NOMO-1 treated with DMSO at 0.1 percent for 48 hours (cell line): ENCODE measurements at regions not wholly inside any gene's neighbourhood (a gene's known extent, or its start where the extent isn't known, plus 50 kb on each side); places are given as distances from the start of the nearest gene placed in this dataset.
"Not testable (repeated sequence)": the region's sequence is repeated elsewhere in the genome, so short reads cannot be mapped to it uniquely, and the experiment has no call there.

ENCODE experiments used
- DNase-seq: peaks from one replicate; lab custom pipeline; 2025; ENCODE audit not compliant: unreplicated experiment; lab: John Stamatoyannopoulos, UW

DNA sequence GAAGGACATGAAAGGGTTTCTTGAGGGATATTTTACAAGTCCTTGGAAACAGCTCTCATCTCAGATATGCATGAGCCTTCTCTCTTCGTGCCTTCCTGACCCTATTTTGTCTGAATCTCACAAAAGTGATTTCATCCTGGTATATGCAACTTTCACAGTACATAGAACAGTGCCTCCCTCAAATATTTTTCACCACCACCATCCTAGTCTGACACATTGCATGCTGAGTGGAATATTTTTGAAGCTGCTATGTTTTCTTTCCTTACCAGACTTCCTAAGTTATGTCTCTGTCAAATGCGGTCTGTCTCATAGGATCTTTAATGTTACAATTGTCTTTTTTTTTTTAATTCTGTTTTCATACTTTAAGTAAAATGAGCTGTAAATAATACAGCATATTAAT lies 673.3 kb upstream of the LRRN3 start:
- no peak for DNase-seq

DNA sequence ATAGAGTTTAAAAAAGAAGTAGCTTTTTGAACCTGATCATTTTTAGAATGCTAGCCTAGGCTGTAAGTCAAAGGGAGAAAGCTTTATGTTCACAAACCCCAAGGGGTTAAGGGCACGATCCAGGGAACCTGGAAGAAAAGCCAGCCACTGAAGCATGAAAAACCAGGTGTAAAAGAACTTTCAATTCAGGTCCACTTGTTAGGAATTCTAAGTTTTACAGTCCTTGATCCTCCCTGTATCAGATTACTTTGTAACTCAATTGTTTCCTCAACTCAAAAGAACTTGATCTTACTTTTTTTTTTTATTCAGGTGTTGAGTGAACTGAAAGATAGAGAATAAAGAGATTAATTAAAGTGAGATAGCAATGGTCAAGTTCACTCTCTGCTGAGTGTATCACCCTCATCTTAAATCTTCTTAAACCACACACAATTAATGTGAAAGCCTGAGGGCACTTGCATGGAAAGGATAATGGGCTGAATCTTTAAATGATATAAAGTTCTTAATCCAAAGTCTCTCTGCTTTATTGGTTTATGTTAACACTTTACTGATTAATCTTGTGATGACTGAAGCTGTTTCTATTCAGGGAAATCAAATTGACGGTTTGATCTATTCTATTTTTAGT lies 672.2 kb upstream of the LRRN3 start:
- no peak for DNase-seq

DNA sequence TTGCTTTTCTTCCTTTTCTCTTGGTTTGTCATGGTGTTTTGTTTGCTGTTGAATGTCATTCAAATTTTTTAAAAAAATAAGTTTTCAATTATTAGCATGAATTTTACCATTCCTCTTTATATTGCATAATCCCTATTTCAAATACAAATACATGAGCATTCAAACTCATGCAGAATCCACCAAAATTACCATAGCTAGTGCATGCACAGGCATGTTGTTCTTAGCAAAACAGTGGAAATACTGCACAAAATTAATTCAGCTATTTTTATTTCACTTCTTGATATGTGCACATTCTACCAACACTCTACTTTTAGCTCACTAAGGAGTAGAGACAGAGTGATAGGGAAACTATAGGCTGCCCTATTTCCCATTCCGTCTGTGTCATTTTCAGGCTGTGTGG lies 670.1 kb upstream of the LRRN3 start:
- DNase-seq = no peak

DNA sequence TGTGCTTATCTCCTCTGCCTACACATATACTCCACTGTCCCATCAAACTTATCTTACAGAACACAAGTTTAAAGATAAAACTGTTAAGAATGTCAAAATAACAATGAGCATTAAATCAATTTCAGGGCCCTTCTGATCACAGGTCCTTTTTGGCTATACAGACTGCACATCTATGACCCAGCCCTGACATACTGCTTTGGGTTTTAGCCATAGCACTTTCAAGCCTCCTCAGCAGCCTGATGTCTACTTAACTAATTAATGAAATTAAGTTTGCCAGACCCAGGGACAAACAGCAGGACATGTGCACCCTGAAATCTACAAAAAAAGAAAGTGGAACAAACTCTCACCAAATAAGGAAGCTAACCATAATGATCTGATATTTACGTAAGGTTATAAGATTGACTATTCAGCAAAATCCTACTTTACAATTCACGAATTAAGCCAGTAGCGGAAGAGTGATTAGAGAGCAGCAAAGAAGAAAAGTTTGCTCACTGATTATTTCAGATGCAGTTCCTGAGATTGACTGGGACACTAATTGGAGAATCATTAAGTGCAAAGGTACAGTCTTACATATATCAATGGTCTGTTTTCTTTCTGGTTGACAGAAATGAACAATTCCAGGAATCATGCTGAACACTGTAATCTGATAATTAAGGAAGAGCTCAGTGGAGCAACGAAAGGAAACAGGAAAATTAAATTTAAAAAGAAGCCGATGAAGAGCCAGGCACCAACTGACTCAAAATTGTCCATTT lies 669.3 kb upstream of the LRRN3 start:
- no peak for DNase-seq

DNA sequence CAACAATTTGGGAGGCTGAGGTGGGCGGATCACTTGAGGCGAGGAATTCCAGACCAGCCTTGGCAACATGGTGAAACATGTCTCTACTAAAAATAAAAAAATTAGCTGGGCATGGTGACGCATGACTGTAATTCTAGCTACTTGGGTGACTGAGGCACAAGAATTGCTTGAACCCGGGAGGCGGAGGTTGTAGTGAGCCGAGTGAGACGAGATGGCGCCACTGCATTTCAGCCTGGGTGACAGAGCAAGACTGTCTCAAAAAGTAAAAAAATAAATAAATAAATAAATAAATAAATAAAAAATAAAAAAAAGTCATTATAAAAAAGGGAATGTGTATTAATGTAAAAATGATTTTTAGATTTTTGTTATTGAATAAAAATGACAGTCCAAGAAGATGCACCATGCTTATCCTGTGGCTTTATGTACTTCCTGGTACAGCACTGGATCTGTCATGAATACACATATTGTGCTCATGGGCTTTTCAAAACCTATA lies 658.8 kb upstream of the LRRN3 start:
- no peak for DNase-seq

DNA sequence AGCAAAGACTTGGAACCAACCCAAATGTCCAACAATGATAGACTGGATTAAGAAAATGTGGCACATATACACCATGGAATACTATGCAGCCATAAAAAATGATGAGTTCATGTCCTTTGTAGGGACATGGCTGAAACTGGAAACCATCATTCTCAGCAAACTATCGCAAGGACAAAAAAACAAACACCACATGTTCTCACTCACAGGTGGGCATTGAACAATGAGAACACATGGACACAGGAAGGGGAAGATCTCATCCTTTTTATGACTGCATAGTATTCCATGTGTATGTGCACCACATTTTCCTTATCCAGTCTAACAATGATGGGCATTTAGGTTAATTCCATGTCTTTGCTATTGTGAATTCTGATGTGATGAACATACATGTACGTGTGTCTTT lies 652.0 kb upstream of the LRRN3 start:
- not testable (repeated sequence) for DNase-seq

DNA sequence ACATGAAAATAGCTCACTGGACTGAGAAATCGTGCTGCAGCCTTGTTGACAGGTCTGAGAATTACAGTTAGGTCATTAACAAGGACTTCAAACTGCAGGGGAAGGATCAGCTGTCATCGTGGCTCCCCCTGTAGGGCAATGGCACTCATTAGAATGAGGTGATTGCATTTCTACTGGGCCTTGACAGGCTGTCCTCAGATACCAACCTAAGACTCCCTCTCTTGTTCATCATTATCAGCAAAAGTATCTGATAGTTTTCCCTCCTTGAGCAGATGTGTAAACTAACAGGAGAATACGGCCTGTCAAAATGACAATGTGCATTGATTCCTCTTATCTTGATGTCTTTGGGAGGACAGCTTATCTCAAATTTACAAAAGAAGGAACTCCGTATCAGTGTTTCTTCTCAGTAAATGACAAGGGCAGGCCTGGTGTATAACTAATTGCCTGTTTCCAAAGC lies 648.5 kb upstream of the LRRN3 start:
- DNase-seq = no peak

DNA sequence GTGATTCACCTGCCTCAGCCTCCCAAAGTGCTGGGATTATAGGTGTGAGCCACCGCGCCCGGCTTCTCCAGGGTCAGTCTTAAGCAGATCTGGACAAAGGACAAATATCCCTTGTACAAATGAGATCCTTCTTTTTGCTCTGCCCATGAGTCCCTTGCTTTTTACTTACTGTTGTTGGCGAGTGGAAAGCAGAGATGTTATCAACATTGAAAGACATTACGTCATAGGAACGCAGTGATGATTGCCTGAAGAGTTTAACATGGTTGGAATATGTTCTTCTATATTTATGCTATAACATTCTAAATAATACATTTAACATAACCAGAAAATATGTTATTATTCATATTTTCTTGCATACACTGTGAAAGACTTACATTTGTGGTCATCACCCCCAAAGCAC lies 644.3 kb upstream of the LRRN3 start:
- no peak for DNase-seq

DNA sequence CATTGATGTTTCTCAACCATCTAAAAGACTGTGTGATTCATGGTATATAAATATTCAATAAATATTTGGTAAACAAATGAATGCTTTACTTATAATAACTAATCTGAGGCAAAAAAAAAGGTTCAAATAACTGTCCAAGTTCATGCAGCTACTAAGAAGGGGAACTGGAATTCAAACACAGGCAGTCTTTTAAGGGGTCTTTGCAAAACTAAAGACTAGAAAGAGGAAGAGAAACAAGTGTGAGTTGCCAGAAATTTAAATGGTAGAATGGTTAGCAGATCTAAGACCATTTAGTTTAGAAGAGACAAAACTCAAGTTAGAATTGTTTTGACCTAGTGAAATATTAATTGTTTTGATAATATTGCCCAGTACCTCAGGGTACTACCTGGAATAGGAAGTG lies 642.0 kb upstream of the LRRN3 start:
- DNase-seq = peak; percentile 5

DNA sequence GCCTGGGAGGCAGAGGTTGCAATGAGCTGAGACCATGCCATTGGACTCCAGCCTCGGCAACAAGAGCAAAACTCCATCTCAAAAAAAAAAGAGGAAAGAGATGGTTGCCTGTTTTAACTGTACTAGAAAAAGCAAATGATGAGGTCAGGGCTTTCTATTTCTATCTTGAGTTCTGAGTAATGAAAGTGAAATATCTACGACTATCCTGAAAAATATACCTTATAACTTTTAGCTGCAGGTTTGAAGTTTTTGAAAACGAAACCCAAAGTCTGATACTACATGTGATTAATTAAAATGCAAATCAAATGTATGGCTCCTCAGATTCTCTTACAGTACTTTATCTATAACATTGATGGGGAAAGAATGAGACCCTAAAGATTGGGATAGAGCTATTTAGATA lies 636.2 kb upstream of the LRRN3 start:
- no peak for DNase-seq

DNA sequence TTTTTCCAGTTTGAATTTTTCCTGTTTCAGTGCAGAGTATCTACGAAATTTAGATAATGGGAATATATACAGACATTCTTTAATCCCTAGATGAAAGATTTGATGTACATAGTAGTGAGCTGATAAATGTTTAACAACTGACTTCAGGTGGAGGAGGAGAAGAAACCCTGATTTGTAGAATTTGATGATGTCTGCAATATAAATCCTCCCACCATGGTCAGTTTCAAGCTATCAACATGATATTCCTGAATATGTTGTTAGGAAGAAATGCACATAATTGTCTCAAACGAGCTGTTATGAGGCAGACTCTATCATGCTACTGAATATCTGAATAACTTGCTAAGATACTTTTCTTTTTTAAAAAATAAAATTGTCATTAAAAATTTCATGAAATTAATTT lies 629.3 kb upstream of the LRRN3 start:
- DNase-seq = no peak

DNA sequence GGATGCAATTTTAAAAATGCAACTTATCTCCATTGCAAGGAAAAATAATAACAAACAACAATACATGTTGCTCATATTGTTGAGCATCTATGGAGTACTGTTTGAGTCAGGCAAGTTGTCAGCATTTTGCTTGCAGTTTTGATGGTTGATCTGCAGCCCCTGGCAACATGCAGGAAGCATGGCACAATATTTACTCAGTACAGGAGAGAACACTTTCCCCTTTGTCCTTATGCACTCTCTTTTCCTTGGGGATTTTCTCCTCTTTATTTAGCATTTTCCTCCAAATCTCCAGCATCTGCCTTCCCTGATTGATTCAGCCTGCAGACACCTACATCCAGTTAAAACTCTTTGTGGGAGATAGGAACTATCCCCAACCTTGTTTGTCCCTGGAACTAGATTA lies 620.5 kb upstream of the LRRN3 start:
- DNase-seq = no peak

DNA sequence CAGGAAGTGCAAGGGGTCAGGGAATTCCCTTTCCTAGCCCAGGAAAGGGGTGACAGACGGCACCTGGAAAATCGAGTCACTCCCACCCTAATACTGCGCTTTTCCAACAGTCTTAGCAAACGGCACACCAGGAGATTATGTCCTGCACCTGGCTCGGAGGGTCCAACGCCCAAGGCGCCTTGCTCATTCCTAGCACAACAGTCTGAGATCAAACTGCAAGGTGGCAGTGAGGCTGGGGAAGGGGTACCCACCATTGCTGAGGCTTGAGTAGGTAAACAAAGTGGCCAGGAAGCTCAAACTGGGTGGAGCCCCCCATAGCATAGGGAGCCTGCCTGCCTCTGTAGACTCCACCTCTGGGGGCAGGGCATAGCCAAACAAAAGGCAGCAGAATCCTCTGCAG lies 618.5 kb upstream of the LRRN3 start:
- not testable (repeated sequence) for DNase-seq

DNA sequence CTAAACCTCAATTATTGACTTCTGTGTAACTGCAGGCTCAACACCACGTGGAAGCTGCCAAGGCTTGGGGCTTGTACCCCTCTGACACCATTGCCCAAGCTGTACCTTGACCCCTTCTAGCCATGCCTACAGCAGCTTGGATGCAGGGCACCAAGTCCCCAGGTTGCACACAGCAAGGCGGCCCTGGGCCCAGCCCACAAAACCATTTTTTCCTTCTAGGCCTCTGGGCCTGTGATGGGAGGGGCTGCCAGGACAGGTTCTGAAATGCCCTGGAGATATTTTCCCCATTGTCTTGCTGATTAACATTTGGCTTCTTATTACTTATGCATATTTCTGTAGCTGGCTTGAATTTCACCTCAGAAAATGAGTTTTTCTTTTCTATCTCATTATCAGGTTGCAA lies 610.0 kb upstream of the LRRN3 start:
- no peak for DNase-seq

DNA sequence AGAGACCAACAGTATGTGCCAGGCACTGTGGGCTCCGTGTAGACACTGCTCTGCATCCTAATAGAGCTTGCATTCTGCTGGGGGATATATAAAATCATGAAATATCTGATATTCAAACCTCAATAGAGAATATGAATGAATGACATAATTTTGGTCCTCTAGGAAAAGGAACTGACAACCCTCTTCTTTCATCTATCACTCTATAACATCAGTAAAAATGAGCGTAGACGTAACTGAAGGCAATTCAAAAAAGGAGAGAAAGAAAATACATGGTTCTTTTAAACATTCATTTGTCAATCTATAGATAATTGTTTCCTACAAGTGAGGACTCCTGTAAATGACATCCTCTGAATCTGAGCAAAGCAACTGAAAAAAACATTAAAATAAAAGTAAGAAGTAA lies 607.4 kb upstream of the LRRN3 start:
- DNase-seq = no peak

DNA sequence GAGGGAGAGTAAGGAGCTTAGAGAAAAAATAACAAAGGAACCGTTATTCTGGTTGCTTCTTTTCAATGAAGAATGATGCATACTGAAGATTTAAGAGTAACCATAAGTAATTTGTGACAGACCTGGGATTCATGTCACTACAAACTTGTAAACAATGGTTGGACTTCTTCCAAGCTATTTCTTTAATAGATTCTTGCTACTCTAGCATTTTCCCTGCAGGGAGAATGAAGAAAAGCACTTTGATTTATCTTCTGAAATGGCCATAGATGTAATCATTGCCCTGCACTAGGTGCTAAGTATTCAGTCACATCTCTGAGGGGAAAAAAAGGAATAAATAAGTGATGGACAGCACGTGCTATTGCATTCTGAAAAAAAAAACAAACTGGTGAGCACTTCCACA lies 606.6 kb upstream of the LRRN3 start:
- no peak for DNase-seq

DNA sequence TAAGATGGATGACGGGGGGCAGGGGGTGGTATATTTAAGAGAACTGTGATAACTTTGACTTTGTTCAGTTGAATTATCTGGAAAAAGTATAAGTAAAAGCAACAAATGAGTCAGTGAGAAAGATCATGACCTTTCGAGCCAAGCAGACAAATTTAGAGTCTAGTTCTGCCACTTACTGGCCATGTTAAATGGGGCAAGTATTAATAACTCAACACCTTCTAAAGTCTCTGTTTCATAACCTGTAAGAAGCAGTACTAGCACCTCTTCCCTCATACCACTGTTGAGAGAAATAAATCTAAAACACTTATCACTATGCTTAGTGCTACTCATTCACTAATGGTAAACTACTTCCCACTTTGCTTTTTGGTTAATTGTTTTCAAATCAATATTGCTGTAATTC lies 604.4 kb upstream of the LRRN3 start:
- DNase-seq = no peak

DNA sequence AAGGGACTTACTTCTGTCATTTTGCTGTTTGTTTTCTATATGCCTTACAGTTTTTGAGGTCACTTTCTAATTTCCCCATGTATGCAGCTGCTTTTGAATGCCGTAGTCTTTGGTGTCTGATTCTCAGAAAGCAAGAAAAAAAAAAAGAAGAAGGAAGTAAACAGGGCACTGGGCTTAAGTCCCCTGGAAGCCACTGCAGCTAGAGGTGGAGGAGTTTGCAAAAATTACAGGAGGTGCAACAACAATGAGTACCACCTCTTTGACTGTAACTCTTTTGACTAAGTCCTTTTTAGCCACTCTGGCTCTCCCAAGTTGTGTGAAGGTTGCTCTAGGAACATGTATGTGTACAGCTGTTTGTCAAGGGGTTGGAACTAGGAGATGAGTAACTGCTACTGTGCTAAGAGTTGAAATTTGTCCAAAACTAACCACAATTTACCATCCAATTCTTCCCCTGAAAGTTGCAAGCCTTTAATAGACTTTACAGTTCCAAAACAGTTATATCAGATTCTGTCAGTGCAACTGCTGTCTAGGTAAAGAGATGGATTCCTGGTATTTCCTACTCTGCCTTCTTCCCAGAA lies 588.0 kb upstream of the LRRN3 start:
- DNase-seq = no peak

DNA sequence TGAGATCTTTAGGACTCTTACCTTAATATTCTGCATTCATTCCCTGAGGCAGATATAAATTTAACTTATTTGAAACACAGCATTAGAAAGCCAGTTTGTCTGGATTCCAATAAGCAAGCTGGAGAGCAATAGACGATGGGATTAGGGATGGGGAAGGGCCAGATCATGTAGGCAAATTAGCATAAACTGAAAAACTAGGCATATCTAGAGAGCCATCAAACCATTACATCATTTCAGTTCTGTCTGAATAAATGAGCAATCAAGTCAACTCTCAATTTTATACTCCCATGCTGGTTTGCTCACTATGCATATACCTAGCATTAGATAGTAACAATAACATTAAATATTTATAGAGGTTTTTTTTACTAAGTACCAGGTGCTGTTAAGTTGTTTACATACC lies 583.6 kb upstream of the LRRN3 start:
- DNase-seq = no peak

DNA sequence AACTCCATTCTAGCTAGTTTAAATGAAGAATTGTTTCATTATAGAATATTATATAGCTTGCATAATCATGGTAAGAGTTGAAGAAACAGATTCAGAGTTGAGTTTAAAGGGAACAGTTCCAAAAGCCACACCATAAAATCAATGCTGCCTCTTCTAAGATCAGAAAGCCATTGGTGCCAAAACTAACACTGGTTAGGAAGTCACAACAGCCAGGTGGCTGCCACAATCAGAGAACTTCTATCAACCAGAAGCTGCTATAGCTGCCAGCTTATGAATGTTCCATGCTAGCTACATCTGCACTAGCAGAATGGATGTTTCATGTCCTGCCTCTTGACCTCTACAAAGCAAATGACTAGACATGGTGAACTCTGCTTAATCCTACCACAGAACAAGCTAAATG lies 583.1 kb upstream of the LRRN3 start:
- no peak for DNase-seq

DNA sequence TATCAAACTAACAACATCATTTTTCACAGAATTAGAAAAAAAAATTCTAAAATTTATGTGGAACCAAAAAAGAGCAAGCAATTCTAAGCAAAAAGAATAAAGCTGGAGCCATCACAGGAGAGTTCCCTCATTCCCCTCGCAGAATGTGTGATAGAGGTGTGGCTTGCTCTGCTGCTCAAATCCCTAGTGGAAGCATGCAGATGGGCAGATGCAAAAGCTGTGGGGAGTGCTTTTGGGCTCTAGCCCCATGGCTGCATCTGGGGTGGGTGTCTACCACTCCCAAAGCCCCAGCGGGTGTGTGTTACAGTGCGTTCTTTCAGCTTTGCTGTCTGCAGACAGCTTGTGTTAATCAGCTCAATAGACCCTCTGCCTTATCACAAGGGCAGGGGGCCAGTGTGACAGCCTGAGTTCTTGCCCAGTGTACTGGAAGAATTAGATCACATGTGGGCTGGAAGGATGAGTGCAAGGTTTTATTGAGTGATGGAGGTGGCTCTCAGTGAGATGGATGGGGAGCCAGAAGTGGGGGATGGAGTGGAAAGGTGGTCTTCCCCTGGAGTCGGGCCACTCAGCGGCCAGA lies 575.9 kb upstream of the LRRN3 start:
- not testable (repeated sequence) for DNase-seq

DNA sequence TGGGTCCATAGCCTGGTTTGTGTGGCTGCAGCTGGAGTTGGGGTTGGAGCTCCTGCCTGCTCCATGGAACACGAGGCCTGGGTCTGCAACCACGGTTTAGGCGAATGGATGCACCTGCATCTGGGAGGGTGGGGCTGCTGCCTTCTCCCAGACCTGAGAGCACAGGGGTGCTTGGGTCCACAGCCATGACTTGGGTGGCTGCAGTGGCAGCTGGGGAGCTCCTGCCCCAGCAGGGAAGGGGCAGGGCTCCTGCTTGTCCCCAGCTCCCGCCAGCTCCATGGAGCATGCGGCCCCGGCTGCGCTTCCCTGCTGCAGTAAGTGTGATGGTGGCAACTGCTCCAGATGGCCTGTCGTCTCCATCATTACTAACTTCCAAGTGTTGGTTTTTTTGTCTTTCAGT lies 571.1 kb upstream of the LRRN3 start:
- DNase-seq = no peak
